Esophagus muscularis mucosa (tissue), 4 donors: ENCODE measurements at regions not wholly inside any gene's neighbourhood (a gene's known extent, or its start where the extent isn't known, plus 50 kb on each side); places are given as distances from the start of the nearest gene placed in this dataset.

ENCODE experiments used
- DNase-seq: peaks from one replicate; pipeline ENCODE4 v3.0.0-alpha.2; 2017; ENCODE audit errors: extremely low spot score
- H3K27ac ChIP-seq, 4 donors: fragments of 200-600 bp; sonication (generic); replicated peaks in 1 of 4; 1 replicate in 3 of 4; 2 replicates in 1 of 4; pipeline ENCODE4 v1.5.1; 2016 to 2019; ENCODE audit warnings: mild to moderate bottlenecking in 1 of 4
- H3K27me3 ChIP-seq, 4 donors: fragments of 200-600 bp; sonication (generic); one replicate each; pipeline versions ENCODE4 v1.5.1 to v1.6.0; 2016 to 2019
- H3K36me3 ChIP-seq, 4 donors: fragments of 200-600 bp; sonication (generic); one replicate each; pipeline ENCODE4 v1.5.1; 2016 to 2019
- H3K4me1 ChIP-seq, 4 donors: fragments of 200-600 bp; sonication (generic); one replicate each; pipeline ENCODE4 v1.5.1; 2016 to 2019
- H3K4me3 ChIP-seq, 4 donors: fragments of 200-600 bp; sonication (generic); 1 replicate in 2 of 4; 2 replicates in 2 of 4; pipeline ENCODE4 v1.5.1; 2016 to 2019; ENCODE audit warnings: mild to moderate bottlenecking in 4 of 4, moderate library complexity in 1 of 4
- H3K9me3 ChIP-seq, 4 donors: fragments of 200-600 bp; sonication (generic); 1 replicate in 3 of 4; 2 replicates in 1 of 4; pipeline ENCODE4 v1.5.1; 2016 to 2019
- EP300 ChIP-seq: sonication (generic); formaldehyde crosslinking; IDR thresholded peaks from one replicate; pipeline ENCODE4 v1.6.1; 2017; ENCODE audit warnings: antibody characterized with exemption
- POLR2A ChIP-seq: fragments of 450-650 bp; IDR thresholded peaks from one replicate; pipeline ENCODE4 v1.6.1; 2017; ENCODE audit warnings: antibody characterized with exemption, moderate library complexity, mild to moderate bottlenecking, low read depth
- POLR2AphosphoS5 ChIP-seq, 2 donors: sonication (generic); formaldehyde crosslinking; IDR thresholded peaks; one replicate each; pipeline ENCODE4 v1.6.1; 2017; ENCODE audit warnings: antibody characterized with exemption in 2 of 2
- WGBS: methylation state at CpG from one replicate; pipeline ENCODE4 v1.1.5; 2018; 5-methylcytosine and 5-hydroxymethylcytosine counted together
- intact Hi-C: fragments of 100-400 bp; cut with DNase I; formaldehyde crosslinking; loops from one replicate; pipeline ENCODE4 v1.15.1; 2023
- TF ChIP-seq, protein P1 (sequence below), 3 experiments: fragments of 200-600 bp in 2 of 3; fragments of 450-650 bp in 1 of 3; sonication (generic) in 2 of 3; IDR thresholded peaks; one replicate each; pipeline ENCODE4 v1.5.1; 2017 to 2019; ENCODE audit warnings: antibody characterized with exemption in 3 of 3, mild to moderate bottlenecking in 2 of 3, moderate library complexity in 1 of 3

DNA sequence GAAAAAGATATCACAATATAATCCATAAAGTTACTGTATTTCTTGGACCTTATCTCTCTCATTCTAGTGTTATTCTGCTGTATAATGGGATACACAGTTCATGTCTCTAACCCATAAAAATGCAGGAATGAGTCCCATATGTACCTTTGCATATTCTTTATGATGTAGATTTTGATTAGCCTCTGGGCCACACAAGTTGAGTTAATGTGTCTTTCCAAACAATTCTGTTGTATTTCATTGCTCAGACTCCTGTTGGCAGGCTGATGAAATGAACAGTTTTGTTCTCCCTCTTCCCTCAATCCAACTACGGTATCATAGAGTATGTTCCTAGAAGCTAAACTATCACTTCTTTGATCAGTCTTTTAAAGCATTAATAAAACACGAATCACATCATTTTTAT is 113.2 kb upstream of the SATB2 start:
- 68% methylated on average over 2 of the region's 2 CpGs for WGBS
- DNase-seq: no peak
- Histone ChIP-seq H3K36me3 (no peaks in the 10 kb centered on the region), H3K4me3 (no peak overlapping the region), H3K4me1 (no peaks in the 10 kb centered on the region), H3K9me3 (no peaks in the 10 kb centered on the region), H3K27me3 (no peaks in the 10 kb centered on the region), H3K27ac (no peak overlapping the region)
- intact Hi-C loops: no loop called here
- TF ChIP-seq EP300: no peak
- TF ChIP-seq, protein P1, sequence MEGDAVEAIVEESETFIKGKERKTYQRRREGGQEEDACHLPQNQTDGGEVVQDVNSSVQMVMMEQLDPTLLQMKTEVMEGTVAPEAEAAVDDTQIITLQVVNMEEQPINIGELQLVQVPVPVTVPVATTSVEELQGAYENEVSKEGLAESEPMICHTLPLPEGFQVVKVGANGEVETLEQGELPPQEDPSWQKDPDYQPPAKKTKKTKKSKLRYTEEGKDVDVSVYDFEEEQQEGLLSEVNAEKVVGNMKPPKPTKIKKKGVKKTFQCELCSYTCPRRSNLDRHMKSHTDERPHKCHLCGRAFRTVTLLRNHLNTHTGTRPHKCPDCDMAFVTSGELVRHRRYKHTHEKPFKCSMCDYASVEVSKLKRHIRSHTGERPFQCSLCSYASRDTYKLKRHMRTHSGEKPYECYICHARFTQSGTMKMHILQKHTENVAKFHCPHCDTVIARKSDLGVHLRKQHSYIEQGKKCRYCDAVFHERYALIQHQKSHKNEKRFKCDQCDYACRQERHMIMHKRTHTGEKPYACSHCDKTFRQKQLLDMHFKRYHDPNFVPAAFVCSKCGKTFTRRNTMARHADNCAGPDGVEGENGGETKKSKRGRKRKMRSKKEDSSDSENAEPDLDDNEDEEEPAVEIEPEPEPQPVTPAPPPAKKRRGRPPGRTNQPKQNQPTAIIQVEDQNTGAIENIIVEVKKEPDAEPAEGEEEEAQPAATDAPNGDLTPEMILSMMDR (IDR thresholded peaks at IDR 0.05): no peak
- no peak for TF ChIP-seq POLR2A
- TF ChIP-seq POLR2AphosphoS5 (IDR thresholded peaks at IDR 0.05): no peak

DNA sequence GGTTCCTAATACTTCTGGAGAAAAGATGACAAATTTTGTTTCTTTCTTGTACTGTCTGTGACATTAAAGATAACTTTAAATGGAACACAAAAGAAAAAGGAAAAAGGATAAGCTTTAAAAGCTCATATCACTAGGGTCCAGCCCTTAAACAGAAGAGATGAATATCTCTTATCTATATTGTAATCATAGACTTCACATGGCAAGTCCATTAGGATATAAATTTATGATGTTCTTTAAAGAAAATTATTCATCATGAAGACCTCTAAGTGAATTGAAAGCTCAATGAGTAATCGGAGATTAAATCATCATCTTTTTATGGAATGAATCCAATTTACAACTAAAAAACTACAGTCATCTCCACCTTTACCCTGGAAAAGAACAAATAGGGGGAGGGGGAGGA is 111.6 kb upstream of the SATB2 start:
- Histone ChIP-seq H3K27me3 (no peaks in the 10 kb centered on the region), H3K27ac (no peak overlapping the region), H3K4me3 (no peak overlapping the region), H3K36me3 (no peaks in the 10 kb centered on the region), H3K9me3 (no peaks in the 10 kb centered on the region), H3K4me1 (no peaks in the 10 kb centered on the region)
- 80% methylated on average over 1 of the region's 1 CpG for WGBS
- intact Hi-C loops: no loop called here
- no peak for DNase-seq
- TF ChIP-seq EP300: no peak
- TF ChIP-seq, protein P1 (IDR thresholded peaks at IDR 0.05): no peak
- no peak for TF ChIP-seq POLR2AphosphoS5 (IDR thresholded peaks at IDR 0.05)
- TF ChIP-seq POLR2A: no peak

DNA sequence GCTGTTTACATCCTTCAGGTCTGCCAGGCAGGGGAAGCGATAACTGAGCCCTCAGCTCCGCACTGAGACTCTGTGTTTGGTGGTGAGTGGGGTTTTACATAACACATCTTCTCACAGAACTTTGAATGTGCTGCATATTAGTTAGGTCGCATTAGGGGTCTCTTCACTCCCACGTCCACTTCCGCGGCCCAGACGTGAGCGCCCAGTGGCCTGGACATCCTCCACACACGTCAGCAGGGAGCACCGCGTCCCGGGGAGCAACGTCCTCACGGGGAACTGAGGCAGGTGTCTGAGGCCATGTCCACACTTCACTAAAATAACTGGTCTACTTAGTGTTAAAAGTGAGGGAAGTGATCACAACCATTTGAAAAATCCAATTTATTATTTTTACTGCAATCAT is 100.4 kb upstream of the SATB2 start:
- H3K27ac ChIP-seq: no peak overlapping the region
- H3K4me1 ChIP-seq: no peaks in the 10 kb centered on the region
- WGBS: 86% methylated on average over 12 of the region's 14 CpGs
- H3K4me3 ChIP-seq: no peak overlapping the region
- TF ChIP-seq, protein P1 (IDR thresholded peaks at IDR 0.05): no peak
- TF ChIP-seq POLR2A (no peak), POLR2AphosphoS5 (IDR thresholded peaks at IDR 0.05) (no peak), EP300 (no peak)
- intact Hi-C loops: no loop called here
- H3K27me3 ChIP-seq: no peaks in the 10 kb centered on the region
- peaks cover 0 to 2% (median 0%) of the 10 kb centered on the region in 4 donors for H3K9me3 ChIP-seq
- DNase-seq: no peak
- H3K36me3 ChIP-seq: no peaks in the 10 kb centered on the region

DNA sequence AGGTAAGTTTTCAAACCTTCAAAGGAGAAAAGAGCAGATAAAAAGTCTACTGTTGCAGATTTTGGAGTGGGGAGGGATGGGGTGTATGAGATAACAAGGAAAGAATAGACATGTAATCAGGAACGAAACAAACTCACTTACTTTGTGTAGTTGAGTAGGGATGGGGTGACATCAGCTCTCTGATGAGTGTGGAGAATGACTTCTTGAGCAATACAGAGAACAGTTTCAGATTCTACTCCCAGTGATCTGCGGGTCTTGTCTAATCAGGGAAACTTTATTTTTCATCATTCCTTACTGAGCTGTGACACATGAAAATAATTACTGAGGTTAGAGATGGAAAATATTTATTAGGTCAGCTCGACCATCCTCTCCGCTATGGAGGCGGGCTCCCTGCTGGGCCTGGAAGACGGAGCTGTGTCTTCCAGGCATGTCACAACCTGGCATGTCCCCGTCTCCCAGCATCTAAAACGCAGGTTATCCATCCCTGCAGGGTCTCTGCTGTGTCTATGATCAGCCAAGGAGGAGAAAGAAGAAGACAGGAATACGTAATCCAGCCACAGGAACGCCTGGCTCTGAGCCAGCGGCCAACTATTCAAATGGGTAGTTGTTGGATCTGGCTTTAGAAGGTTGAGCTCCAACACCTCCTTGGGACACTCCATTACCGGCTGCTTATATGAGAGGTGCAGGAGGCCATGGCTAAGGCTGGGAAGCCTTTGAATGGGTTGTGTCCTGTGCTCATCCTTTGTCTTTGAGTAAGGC is 99.0 kb upstream of the SATB2 start:
- Histone ChIP-seq H3K27ac (no peak overlapping the region), H3K9me3 (no peaks in the 10 kb centered on the region), H3K36me3 (no peaks in the 10 kb centered on the region), H3K4me1 (no peaks in the 10 kb centered on the region), H3K27me3 (no peaks in the 10 kb centered on the region), H3K4me3 (no peak overlapping the region)
- TF ChIP-seq, protein P1 (IDR thresholded peaks at IDR 0.05): no peak
- TF ChIP-seq EP300: no peak
- no peak for TF ChIP-seq POLR2AphosphoS5 (IDR thresholded peaks at IDR 0.05)
- no peak for TF ChIP-seq POLR2A
- 80% methylated on average over 10 of the region's 12 CpGs for WGBS
- intact Hi-C loops: no loop called here
- no peak for DNase-seq

DNA sequence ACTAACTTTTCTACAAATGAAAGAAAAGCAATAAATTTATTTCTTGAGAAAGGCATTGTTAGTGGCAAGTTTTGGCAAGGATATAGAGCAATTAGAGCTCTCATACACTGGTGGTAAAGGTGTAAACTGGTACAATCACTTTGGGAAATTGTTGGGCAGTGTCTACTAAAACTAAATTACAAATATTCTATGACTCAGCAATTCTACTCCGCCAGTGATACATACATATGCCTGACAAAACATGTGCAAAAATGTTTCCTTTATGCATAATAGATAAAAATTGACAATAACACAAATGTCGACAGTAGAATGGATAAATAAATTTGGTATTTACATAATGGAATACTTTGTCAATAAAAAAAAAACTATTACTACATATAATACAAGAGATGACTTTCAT is 96.3 kb upstream of the SATB2 start:
- no peaks in the 10 kb centered on the region for H3K9me3 ChIP-seq
- WGBS: 83% methylated on average over 2 of the region's 2 CpGs
- no peak overlapping the region for H3K27ac ChIP-seq
- no peak for DNase-seq
- no peaks in the 10 kb centered on the region for H3K27me3 ChIP-seq
- no peaks in the 10 kb centered on the region for H3K36me3 ChIP-seq
- intact Hi-C loops: no loop called here
- TF ChIP-seq POLR2AphosphoS5 (IDR thresholded peaks at IDR 0.05) (no peak), POLR2A (no peak), EP300 (no peak)
- TF ChIP-seq, protein P1 (IDR thresholded peaks at IDR 0.05): no peak
- H3K4me1 ChIP-seq: no peaks in the 10 kb centered on the region
- no peak overlapping the region for H3K4me3 ChIP-seq
